PC-9 (cell line): ENCODE measurements at regions not wholly inside any gene's neighbourhood (a gene's known extent, or its start where the extent isn't known, plus 50 kb on each side); places are given as distances from the start of the nearest gene placed in this dataset.

Experiments
- EZH2 ChIP-seq: fragments of 200-600 bp; sonication (generic); IDR thresholded peaks from 2 replicates; pipeline ENCODE4 v1.8.0; 2017; ENCODE audit warnings: antibody characterized with exemption, low read depth
- TF ChIP-seq, protein P1 (sequence below): fragments of 200-600 bp; sonication (generic); conservative IDR thresholded peaks from 2 replicates; pipeline ENCODE4 v1.6.1; 2017; ENCODE audit warnings: mixed run types, antibody characterized with exemption, mild to moderate bottlenecking, moderate library complexity

- TF ChIP-seq, protein P1, sequence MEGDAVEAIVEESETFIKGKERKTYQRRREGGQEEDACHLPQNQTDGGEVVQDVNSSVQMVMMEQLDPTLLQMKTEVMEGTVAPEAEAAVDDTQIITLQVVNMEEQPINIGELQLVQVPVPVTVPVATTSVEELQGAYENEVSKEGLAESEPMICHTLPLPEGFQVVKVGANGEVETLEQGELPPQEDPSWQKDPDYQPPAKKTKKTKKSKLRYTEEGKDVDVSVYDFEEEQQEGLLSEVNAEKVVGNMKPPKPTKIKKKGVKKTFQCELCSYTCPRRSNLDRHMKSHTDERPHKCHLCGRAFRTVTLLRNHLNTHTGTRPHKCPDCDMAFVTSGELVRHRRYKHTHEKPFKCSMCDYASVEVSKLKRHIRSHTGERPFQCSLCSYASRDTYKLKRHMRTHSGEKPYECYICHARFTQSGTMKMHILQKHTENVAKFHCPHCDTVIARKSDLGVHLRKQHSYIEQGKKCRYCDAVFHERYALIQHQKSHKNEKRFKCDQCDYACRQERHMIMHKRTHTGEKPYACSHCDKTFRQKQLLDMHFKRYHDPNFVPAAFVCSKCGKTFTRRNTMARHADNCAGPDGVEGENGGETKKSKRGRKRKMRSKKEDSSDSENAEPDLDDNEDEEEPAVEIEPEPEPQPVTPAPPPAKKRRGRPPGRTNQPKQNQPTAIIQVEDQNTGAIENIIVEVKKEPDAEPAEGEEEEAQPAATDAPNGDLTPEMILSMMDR, result no peak
- no peak for TF ChIP-seq EZH2
Measured at GRCh38 chr14:98949481-98950135, 322.4 kb downstream of the BCL11B start.
